Mucosa of rectum (tissue), 2 donors: ENCODE measurements at regions not wholly inside any gene's neighbourhood (a gene's known extent, or its start where the extent isn't known, plus 50 kb on each side); places are given as distances from the start of the nearest gene placed in this dataset.

Source experiments
- H3K27ac ChIP-seq, 2 donors: one replicate each; pipeline ENCODE4 v1.7.0; 2013; ENCODE audit warnings: inconsistent platforms in 2 of 2, low read depth in 2 of 2, low read length in 2 of 2
- H3K27me3 ChIP-seq, 2 donors: one replicate each; pipeline ENCODE4 v1.7.0; 2013; ENCODE audit warnings: low read length in 2 of 2; ENCODE audit not compliant: control insufficient read depth in 2 of 2, insufficient read depth in 2 of 2
- H3K36me3 ChIP-seq, 2 donors: one replicate each; pipeline ENCODE4 v1.7.0; 2013; ENCODE audit warnings: low read length in 2 of 2; ENCODE audit not compliant: control insufficient read depth in 2 of 2, insufficient read depth in 2 of 2
- H3K4me1 ChIP-seq, 2 donors: one replicate each; pipeline ENCODE4 v1.7.0; 2013; ENCODE audit warnings: low read length in 2 of 2, mild to moderate bottlenecking in 1 of 2; ENCODE audit not compliant: control insufficient read depth in 2 of 2, insufficient read depth in 2 of 2
- H3K4me3 ChIP-seq, 2 donors: one replicate each; pipeline ENCODE4 v1.7.0; 2013; ENCODE audit warnings: low read length in 2 of 2
- H3K9ac ChIP-seq, 2 donors: one replicate each; pipeline ENCODE4 v1.7.0; 2013; ENCODE audit warnings: low read length in 2 of 2, low read depth in 1 of 2, mild to moderate bottlenecking in 1 of 2
- H3K9me3 ChIP-seq, 2 donors: one replicate each; pipeline ENCODE4 v1.7.0; 2013; ENCODE audit warnings: low read length in 2 of 2; ENCODE audit not compliant: control insufficient read depth in 2 of 2
- donor health status: healthy.
- donor health status: Normal muscosa, but diverticular disease.

- Histone ChIP-seq H3K27me3 (no peaks in the 10 kb centered on the region), H3K4me3 (no peak overlapping the region), H3K27ac (no peak overlapping the region), H3K9ac (no peak overlapping the region), H3K4me1 (no peaks in the 10 kb centered on the region), H3K9me3 (no peaks in the 10 kb centered on the region), H3K36me3 (no peaks in the 10 kb centered on the region)
These were observed 657.9 kb downstream of the SLITRK5 start for GRCh38 chr13:88329066-88329465.

- no peaks in the 10 kb centered on the region for H3K36me3 ChIP-seq
- no peak overlapping the region for H3K27ac ChIP-seq
- no peaks in the 10 kb centered on the region for H3K27me3 ChIP-seq
- no peak overlapping the region for H3K9ac ChIP-seq
- H3K9me3 ChIP-seq: no peaks in the 10 kb centered on the region
- no peak overlapping the region for H3K4me3 ChIP-seq
- no peaks in the 10 kb centered on the region for H3K4me1 ChIP-seq
These were observed 668.1 kb downstream of the SLITRK5 start for GRCh38 chr13:88339271-88339741.

- no peaks in the 10 kb centered on the region for H3K27me3 ChIP-seq
- no peaks in the 10 kb centered on the region for H3K9me3 ChIP-seq
- H3K4me1 ChIP-seq: no peaks in the 10 kb centered on the region
- no peaks in the 10 kb centered on the region for H3K36me3 ChIP-seq
- H3K27ac ChIP-seq: no peak overlapping the region
- H3K4me3 ChIP-seq: no peak overlapping the region
- no peak overlapping the region for H3K9ac ChIP-seq
These were observed 674.1 kb downstream of the SLITRK5 start for GRCh38 chr13:88345171-88345847.

DNA sequence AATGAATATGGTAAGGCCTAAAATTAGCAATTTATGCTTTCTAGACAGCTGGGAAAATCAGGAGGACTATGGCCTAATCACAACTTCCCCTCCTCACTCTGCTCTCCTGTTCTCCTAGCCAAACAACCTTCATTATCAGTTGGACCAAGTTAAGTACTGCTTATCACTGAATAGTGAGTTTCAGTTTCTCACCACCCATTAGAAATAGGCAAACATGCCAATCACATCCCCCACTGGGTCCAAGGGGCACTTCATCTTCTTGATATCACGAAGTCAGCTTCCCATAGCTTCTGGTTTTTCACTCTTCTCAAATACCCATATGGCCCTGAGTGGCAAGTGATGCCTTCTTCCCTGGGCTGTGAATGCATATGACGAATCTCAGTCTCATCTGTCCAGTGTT lies 689.6 kb downstream of the SLITRK5 start:
- Histone ChIP-seq H3K27me3 (no peaks in the 10 kb centered on the region), H3K27ac (no peak overlapping the region), H3K4me1 (no peaks in the 10 kb centered on the region), H3K9me3 (no peaks in the 10 kb centered on the region), H3K9ac (no peak overlapping the region), H3K36me3 (no peaks in the 10 kb centered on the region), H3K4me3 (no peak overlapping the region)

- no peak overlapping the region for H3K9ac ChIP-seq
- no peak overlapping the region for H3K4me3 ChIP-seq
- no peaks in the 10 kb centered on the region for H3K4me1 ChIP-seq
- H3K27ac ChIP-seq: no peak overlapping the region
- no peaks in the 10 kb centered on the region for H3K9me3 ChIP-seq
- no peaks in the 10 kb centered on the region for H3K36me3 ChIP-seq
- no peaks in the 10 kb centered on the region for H3K27me3 ChIP-seq
These were observed 698.7 kb downstream of the SLITRK5 start for GRCh38 chr13:88369866-88370265.

DNA sequence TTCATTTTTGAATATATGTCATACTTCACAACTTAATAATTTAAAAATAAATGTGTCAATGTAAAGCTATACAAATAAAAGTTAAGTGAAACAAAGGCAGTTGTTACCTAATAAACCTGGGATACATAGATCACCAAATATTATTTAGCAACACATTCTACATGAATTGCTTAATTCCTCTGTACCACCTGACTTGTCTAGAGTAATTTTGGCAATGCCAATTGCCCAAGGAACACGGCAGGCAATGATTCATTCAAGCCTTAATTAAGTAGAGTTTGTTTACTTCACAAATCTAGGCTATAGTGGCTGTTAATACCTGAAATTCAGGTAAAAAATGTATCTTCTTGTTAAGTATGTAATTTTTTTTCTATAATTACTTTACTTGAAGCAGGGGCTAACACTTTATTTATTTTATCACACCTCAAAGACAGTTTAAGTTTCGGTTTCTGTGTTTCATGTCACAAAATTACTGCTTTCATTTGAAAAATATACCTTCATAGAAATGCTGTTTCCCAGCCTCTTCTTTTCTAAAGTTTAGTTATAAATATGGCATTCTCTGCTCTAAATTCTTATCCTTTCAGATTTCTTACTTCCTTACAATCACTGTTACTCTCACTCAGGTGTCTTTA lies 705.7 kb downstream of the SLITRK5 start:
- Histone ChIP-seq H3K9ac (no peak overlapping the region), H3K4me1 (no peaks in the 10 kb centered on the region)

GRCh38 chr13:88377852-88378251 lies 706.7 kb downstream of the SLITRK5 start:
- Histone ChIP-seq H3K36me3 (no peaks in the 10 kb centered on the region), H3K4me3 (no peak overlapping the region), H3K9ac (no peak overlapping the region), H3K27me3 (no peaks in the 10 kb centered on the region), H3K4me1 (no peaks in the 10 kb centered on the region), H3K9me3 (no peaks in the 10 kb centered on the region), H3K27ac (no peak overlapping the region)

More for the DNA sequence above, 705.7 kb downstream of the SLITRK5 start:
- H3K27ac ChIP-seq: no peak overlapping the region
- no peaks in the 10 kb centered on the region for H3K9me3 ChIP-seq
- H3K27me3 ChIP-seq: no peaks in the 10 kb centered on the region
- H3K36me3 ChIP-seq: no peaks in the 10 kb centered on the region
- H3K4me3 ChIP-seq: no peak overlapping the region

- no peak overlapping the region for H3K4me3 ChIP-seq
- H3K9ac ChIP-seq: no peak overlapping the region
- H3K36me3 ChIP-seq: no peaks in the 10 kb centered on the region
- H3K9me3 ChIP-seq: no peaks in the 10 kb centered on the region
- H3K27ac ChIP-seq: no peak overlapping the region
- no peaks in the 10 kb centered on the region for H3K27me3 ChIP-seq
- H3K4me1 ChIP-seq: no peaks in the 10 kb centered on the region
These were observed 713.4 kb downstream of the SLITRK5 start for GRCh38 chr13:88384542-88384941.

DNA sequence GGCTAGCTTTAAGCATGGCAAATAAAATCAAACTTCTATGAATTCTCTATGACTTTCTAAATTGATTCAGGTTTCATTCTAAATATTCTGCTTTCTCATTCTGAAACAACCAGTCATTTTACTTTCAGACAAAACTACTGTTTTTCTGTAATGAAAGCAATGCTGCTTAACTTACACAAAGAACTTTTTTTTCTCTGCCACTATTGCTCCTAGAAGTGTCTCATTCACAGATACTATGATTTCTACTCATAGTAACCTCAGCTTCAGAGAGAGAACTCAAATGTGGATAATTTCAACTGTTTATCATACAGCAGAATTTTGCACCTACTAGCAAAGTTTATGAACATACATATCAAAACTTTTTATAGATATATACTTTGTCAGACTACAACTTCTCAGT lies 724.6 kb downstream of the SLITRK5 start:
- Histone ChIP-seq H3K36me3 (no peaks in the 10 kb centered on the region), H3K27ac (no peak overlapping the region), H3K4me3 (no peak overlapping the region), H3K4me1 (no peaks in the 10 kb centered on the region), H3K9ac (no peak overlapping the region), H3K27me3 (no peaks in the 10 kb centered on the region), H3K9me3 (no peaks in the 10 kb centered on the region)

DNA sequence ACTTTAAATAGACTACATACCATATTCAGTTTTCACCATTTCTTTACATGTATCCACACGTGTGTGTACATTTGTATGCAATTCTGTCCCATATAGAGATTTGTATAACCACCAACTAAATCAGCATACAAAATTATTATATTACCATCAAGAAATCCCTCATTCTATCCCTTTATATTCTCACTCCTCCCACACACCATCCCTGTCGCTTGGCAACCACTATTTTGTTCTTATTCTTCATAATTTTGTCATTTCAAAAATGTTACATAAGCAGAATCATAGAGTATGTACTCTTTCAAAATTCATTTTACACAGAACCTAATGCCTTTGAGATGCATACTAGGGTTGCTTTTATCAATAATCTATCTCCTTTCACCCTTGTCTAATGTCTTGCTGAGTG lies 740.5 kb downstream of the SLITRK5 start:
- no peak overlapping the region for H3K4me3 ChIP-seq
- H3K9ac ChIP-seq: no peak overlapping the region
- no peak overlapping the region for H3K27ac ChIP-seq
- H3K36me3 ChIP-seq: no peaks in the 10 kb centered on the region
- no peaks in the 10 kb centered on the region for H3K27me3 ChIP-seq
- no peaks in the 10 kb centered on the region for H3K9me3 ChIP-seq
- H3K4me1 ChIP-seq: no peaks in the 10 kb centered on the region
